ENCODE measurements at regions not wholly inside any gene's neighbourhood (a gene's known extent, or its start where the extent isn't known, plus 50 kb on each side); places are given as distances from the start of the nearest gene placed in this dataset.

DNA sequence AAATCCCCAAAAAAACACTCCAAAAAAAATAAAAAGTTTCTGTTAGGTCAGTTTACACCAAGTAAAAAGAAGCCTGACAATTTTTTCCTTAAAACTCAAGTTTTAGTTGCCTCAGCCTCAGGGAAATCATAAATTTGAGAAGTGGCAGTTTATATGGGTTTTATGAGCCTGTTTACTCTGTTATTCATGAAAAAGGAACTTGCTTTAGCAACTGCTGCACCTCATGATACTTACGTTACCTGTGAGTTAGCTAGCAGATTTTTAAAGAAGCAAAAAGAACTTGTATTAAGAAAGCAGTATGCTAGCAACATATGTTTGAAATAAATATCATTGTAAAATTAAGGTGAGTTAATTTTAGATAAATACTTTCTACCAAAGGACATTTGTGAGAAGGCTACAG is 1264.5 kb upstream of the PHF14 start:
- no peak overlapping the region for H3K4me3 Mint-ChIP-seq
- Histone ChIP-seq H3K27ac (ENCODE audit: low read depth in 1 of 2, low read length in 2 of 2) (no peak overlapping the region), H3K4me3 (ENCODE audit: low read length) (no peak overlapping the region), H3K27me3 (ENCODE audit: control insufficient read depth in 1 of 2, insufficient read depth in 2 of 2, low read length in 2 of 2) (no peaks in the 10 kb centered on the region), H3K9me3 (ENCODE audit: control insufficient read depth in 1 of 2, insufficient read depth in 1 of 2, low read length in 2 of 2) (no peaks in the 10 kb centered on the region), H3K4me1 (ENCODE audit: insufficient read depth, low read length) (no peaks in the 10 kb centered on the region), H3K36me3 (ENCODE audit: insufficient read depth, low read length) (no peaks in the 10 kb centered on the region)
- H3K9me3 Mint-ChIP-seq: no peaks in the 10 kb centered on the region
- H3K27ac Mint-ChIP-seq: no peak overlapping the region
- intact Hi-C loops (cut with DNase I, micrococcal nuclease): no loop called here
- ChIA-PET POLR2A (no interaction called here), CTCF (no interaction called here)
- TF ChIP-seq, protein P1, sequence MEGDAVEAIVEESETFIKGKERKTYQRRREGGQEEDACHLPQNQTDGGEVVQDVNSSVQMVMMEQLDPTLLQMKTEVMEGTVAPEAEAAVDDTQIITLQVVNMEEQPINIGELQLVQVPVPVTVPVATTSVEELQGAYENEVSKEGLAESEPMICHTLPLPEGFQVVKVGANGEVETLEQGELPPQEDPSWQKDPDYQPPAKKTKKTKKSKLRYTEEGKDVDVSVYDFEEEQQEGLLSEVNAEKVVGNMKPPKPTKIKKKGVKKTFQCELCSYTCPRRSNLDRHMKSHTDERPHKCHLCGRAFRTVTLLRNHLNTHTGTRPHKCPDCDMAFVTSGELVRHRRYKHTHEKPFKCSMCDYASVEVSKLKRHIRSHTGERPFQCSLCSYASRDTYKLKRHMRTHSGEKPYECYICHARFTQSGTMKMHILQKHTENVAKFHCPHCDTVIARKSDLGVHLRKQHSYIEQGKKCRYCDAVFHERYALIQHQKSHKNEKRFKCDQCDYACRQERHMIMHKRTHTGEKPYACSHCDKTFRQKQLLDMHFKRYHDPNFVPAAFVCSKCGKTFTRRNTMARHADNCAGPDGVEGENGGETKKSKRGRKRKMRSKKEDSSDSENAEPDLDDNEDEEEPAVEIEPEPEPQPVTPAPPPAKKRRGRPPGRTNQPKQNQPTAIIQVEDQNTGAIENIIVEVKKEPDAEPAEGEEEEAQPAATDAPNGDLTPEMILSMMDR (IDR thresholded peaks at IDR 0.05): no peak
- no peak for DNase-seq
- H3K36me3 Mint-ChIP-seq (ENCODE audit: low read depth): no peaks in the 10 kb centered on the region
- H3K27me3 Mint-ChIP-seq: no peaks in the 10 kb centered on the region
- ATAC-seq (ENCODE audit: poor library complexity): no peak
- H3K4me1 Mint-ChIP-seq (ENCODE audit: low read depth): no peaks in the 10 kb centered on the region

DNA sequence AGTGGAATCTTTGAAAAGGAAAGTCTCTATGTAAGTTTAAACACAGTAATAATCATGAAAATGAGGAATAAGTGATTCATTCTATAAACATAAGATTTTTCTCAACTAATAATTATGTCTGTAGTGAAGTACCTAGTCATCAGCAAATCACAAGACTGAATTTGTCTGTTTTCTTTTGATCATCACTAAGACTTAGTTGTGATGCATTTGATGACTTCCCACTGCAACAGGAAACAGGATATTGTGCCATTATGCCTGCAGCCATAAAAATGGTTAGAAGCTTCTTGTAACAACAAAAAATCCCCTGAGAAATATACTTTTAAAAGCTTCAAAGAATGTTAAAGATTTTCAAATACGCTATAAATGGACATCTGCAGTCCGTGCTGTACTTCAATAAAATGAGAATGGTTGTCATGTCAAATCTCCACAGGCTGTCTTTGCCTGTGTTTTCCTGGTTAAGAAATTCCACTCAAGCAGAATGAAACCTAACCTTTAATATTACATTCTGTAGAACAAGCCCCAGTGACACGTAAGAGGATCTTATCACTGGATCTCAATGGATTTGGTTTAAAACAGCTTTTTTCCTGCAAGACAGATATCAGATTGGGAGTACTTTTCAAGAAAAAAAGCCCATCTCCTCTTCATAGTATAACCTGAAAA is 1262.3 kb upstream of the PHF14 start:
- no peaks in the 10 kb centered on the region for H3K9me3 Mint-ChIP-seq
- no peaks in the 10 kb centered on the region for H3K27me3 ChIP-seq (ENCODE audit: control insufficient read depth in 1 of 2, insufficient read depth in 2 of 2, low read length in 2 of 2)
- CTCF ChIA-PET: no interaction called here

DNA sequence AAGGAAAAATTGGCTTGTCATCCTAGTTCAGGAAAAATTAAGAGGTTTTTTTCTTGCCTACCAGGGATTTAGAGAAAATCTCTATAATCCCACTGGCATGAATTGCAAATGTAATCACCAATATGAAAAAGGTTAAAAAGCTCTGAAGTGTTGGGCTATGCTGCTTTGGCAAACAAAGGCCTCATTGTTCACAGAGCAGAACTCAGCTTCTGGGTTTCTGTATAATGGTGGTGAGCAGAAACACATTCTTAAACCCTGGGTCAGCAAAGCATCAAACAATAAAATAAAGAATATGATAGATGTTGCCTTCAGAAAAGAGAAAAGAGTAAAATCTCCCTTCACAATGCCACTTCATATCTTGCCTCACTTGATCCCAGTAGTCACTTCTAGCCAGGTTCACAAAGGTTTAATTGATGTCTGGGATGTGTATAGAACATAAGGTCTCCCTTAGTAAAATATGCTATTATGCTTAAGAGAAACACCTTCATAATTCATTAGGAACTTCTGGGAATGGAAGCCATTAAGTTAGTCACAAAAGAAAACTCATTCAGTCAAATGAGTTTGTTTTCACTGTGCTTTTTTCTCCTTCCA is 1255.5 kb upstream of the PHF14 start:
- no peaks in the 10 kb centered on the region for H3K36me3 Mint-ChIP-seq (ENCODE audit: low read depth)
- no peak overlapping the region for H3K27ac Mint-ChIP-seq
- no peak overlapping the region for H3K4me3 Mint-ChIP-seq
- intact Hi-C loops (cut with DNase I, micrococcal nuclease): no loop called here
- H3K9me3 ChIP-seq (ENCODE audit: control insufficient read depth in 1 of 2, insufficient read depth in 1 of 2, low read length in 2 of 2): peaks cover 0 to 5% of the 10 kb centered on the region in 2 experiments
- ChIA-PET POLR2A (no interaction called here), CTCF (no interaction called here)
- H3K4me1 ChIP-seq (ENCODE audit: insufficient read depth, low read length): no peaks in the 10 kb centered on the region
- H3K4me3 ChIP-seq (ENCODE audit: low read length): no peak overlapping the region
- H3K27me3 Mint-ChIP-seq: no peaks in the 10 kb centered on the region
- H3K9me3 Mint-ChIP-seq: no peaks in the 10 kb centered on the region
- ATAC-seq (ENCODE audit: poor library complexity): no peak
- no peaks in the 10 kb centered on the region for H3K36me3 ChIP-seq (ENCODE audit: insufficient read depth, low read length)
- DNase-seq: no peak
- no peaks in the 10 kb centered on the region for H3K4me1 Mint-ChIP-seq (ENCODE audit: low read depth)
- no peak overlapping the region for H3K27ac ChIP-seq (ENCODE audit: low read depth in 1 of 2, low read length in 2 of 2)
- H3K27me3 ChIP-seq (ENCODE audit: control insufficient read depth in 1 of 2, insufficient read depth in 2 of 2, low read length in 2 of 2): no peaks in the 10 kb centered on the region
- TF ChIP-seq, protein P1 (IDR thresholded peaks at IDR 0.05): no peak

More for the DNA sequence above, 1262.3 kb upstream of the PHF14 start:
- no peaks in the 10 kb centered on the region for H3K27me3 Mint-ChIP-seq
- H3K36me3 ChIP-seq (ENCODE audit: insufficient read depth, low read length): no peaks in the 10 kb centered on the region
- DNase-seq: no peak
- H3K4me1 Mint-ChIP-seq (ENCODE audit: low read depth): no peaks in the 10 kb centered on the region
- no peak overlapping the region for H3K27ac Mint-ChIP-seq
- H3K4me3 Mint-ChIP-seq: no peak overlapping the region
- no peaks in the 10 kb centered on the region for H3K4me1 ChIP-seq (ENCODE audit: insufficient read depth, low read length)
- TF ChIP-seq, protein P1 (IDR thresholded peaks at IDR 0.05): no peak
- H3K36me3 Mint-ChIP-seq (ENCODE audit: low read depth): no peaks in the 10 kb centered on the region
- no peak for ATAC-seq (ENCODE audit: poor library complexity)
- POLR2A ChIA-PET: no interaction called here
- no peak overlapping the region for H3K4me3 ChIP-seq (ENCODE audit: low read length)
- no peak overlapping the region for H3K27ac ChIP-seq (ENCODE audit: low read depth in 1 of 2, low read length in 2 of 2)
- intact Hi-C loops (cut with DNase I, micrococcal nuclease): no loop called here
- no peaks in the 10 kb centered on the region for H3K9me3 ChIP-seq (ENCODE audit: control insufficient read depth in 1 of 2, insufficient read depth in 1 of 2, low read length in 2 of 2)
